SW 1271 (cell line): ENCODE measurements at regions not wholly inside any gene's neighbourhood (a gene's known extent, or its start where the extent isn't known, plus 50 kb on each side); places are given as distances from the start of the nearest gene placed in this dataset.

Source experiments
- DNase-seq, 2 experiments: peaks; one replicate each; lab custom pipeline; 2025; lab: John Stamatoyannopoulos, UW

DNA sequence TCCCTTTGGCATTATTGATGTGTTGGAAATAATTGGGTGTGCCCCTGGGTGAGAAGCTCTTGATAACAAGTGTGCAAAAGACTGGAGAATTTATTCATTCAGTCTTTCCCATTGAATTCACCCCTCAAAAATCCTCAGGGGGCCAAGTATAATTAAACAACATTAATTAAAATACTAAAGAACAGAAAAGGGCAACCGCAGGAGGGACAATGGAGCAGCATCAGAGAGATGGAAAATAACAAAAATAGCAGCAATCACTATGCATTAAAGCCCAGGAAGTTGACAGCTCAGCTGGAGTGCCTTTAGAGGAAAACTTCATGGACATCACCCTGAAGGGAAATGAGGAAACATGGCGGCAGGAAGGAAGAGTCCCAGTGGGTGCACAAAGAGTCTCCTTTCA, 227.6 kb downstream of the MINAR1 start:
- no peak for DNase-seq

GRCh38 chr15:79661411-79661810, 229.3 kb downstream of the MINAR1 start:
- no peak for DNase-seq

DNA sequence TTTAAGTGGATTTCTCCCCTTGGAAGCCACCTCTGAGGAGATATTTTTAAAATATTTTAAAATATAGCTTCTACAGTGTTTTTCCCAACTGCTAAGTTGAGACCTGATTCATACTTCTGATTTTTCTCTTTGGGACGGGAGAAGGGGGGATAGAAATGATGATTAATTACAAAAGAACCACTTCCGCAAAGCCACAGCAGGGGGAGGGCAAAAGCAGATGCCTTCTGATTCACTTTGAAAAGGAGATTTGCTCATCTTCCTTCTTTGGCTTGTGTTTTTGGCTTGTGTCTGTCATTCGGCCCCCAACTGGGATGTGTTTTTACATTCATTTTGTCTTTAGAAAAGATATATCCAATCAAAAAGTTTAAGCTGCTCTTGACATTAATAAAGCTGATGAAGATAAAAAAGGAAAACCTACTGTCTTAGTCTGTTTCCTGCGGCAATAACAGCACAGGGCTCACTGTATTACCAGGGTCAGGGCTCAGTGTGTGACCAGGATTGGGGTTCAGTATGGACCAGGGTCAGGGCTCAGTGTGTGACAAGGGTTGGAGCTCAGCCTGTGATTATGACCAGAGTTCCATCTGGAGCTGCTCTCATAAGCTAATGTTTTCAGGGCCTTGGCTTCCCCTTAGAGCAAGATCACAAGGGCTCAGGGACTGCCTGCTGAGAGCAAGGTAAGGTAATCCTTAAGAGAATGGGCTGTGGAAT, 223.2 kb downstream of the MTHFS start:
- no peak for DNase-seq

DNA sequence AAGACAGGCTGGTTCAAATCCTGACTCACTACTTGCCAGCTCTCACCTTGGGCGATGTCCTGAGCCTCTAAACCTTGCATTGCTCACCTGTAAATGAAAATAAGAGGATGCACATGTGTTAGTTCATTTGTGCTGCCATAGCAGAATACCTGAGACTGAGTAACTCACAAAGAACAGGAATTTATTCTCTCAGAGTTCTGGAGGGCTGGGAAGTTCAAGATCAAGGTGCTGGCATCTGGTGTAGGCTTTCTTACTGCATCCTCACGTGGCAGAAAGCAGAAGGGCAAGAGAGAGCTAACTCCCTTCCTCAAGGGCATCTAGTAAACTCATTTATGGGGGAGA, 222.7 kb downstream of the MTHFS start:
- DNase-seq, result no peak

DNA sequence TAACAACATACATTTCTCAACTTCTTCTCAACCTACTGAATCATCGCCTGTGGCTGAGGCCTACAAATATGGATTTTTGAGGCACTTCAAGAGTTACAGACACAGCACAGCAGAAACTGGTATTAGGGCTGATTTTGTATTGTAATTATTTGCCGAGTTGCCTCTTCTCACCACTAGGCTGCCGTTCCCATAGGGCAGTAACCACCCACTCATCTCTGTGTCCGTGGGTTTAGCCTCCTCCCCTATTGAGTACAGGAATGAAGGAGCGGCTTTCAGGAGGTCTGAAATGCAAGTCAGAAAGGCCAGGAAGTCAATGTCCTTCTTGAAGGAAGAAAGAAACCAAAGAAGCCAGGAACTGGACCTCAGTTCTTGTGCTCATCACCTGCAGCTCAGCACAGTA, 220.8 kb downstream of the MTHFS start:
- DNase-seq, result no peak

DNA sequence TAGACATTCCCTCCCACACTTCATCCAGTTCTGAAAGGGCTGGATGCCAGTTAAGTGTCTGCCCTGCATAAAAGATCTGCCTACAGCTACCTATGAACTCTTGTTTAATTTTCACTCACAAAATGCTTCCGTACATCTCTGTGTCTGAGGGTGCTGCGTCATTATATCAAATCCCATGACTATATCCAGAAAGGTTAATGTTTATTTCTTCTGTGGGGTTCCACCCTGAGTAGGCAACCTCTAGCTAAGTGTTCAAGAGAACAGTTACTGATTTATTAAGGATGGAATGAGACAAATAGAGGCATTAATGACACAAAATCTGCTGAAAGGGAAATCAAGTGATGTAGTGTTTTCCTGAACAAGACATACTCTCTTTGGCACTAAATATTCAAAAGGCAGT, 220.2 kb downstream of the MTHFS start:
- DNase-seq, result no peak

DNA sequence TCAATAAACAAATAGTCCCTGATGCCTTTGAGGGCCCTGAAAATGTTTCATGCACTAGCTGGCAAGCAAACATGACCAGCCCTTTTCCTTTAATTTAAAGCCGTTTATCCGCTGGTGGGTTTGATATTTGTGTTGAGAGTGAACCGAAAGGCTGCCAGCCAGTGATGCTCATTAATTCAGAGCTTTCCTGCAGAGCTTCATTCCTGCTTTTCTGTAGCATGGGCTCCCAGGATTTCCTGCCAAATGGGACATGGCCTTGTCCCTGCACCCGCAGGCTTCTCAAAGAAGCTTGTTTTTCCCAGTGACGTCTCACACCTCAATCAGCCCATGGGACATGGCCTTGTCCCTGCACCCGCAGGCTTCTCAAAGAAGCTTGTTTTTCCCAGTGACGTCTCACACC, 219.6 kb downstream of the MTHFS start:
- no peak for DNase-seq

DNA sequence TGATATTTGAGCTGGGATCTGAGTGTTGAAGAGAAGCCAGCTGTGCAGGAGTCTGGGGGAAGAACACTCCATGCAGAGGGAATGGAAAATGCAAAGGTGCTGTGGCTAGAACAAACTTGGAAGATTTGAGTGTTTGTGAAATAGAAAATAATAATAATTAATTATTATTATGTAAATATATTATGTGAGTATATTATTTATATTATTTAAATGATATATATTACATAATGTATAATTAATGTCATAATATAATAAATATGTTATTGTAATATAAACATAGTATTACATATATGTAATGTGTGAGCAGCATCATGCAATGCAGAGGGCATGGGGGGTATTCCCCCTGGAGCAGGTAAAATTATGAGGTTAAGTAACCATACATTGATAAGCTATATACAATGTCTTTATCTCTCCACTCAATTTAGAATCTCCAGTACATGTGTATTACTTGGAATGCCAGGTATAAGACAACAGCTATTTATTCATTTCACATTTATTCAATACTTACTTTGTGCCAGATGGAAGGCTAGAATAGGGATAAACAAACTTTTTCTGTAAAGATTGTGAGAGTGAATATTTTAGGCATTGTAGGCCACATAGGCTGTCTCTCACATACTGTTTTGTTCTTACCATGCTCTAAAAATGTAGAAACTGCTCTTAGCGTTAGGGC, 218.6 kb downstream of the MTHFS start:
- no peak for DNase-seq

DNA sequence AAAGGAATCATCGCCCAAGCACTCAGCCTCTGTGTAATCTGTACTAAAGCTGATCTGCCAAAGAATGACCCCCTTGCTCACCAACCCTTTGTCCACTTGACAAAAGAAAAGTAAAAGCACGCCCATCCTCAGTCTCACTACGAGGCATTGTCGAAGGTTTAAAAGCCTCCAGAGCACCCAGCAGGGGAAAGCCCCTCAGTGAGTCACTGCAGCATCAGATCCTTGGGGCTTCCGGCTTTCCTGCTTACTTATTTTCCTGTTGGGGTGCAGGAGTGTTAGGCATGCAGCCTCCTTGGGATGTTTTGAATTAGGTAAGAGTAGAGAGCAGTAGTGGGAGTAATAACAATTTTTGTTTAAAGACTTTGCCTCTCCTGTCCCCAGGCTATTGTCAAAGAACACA, 216.1 kb downstream of the MTHFS start:
- DNase-seq, result peak; percentile 25 to 59

GRCh38 chr15:79682285-79682684, 214.5 kb downstream of the MTHFS start:
- no peak for DNase-seq

GRCh38 chr15:79682851-79683288, 213.9 kb downstream of the MTHFS start:
- no peak for DNase-seq

DNA sequence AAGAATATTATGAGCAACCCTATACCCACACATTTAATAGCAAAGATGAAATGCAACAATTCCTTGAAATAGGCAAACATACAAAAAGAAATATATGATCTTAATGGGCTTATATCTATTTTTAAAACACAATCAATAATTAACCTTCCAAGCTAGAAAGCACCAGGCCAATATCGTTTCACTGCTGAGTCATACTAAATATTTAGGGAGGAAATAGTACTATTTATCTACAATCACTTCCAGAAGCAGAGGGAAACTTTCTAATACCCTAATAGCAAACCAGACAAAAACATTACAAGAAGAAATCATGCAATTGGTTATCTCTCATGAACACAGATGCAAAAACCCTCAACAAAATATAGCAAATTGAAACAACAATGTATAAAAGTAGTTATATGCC, 207.8 kb downstream of the MTHFS start:
- DNase-seq, result no peak

DNA sequence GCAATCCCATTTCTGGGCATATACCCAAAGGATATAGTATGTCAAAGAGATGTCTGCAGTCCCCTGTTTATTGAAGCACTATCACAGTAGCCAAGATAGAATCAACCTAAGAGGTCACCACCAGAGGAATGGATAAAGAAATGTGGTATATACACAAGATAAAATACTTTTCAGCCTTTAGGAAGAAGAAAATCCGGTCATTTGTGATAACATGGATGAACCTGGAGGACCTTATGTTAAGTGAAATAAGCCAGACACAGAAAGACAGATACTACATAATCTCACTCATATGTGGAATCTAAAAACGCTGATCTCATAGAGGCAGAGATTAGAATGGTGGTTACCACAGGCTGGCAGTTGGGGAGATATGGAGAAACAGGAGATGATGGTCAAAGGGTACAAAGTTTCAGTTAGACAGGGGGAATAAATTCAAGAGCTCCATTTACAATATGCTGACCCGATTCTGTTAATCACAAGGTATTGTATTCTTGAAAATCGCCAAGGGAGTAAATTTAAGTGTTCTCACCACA, 195.8 kb downstream of the MTHFS start:
- no peak for DNase-seq

DNA sequence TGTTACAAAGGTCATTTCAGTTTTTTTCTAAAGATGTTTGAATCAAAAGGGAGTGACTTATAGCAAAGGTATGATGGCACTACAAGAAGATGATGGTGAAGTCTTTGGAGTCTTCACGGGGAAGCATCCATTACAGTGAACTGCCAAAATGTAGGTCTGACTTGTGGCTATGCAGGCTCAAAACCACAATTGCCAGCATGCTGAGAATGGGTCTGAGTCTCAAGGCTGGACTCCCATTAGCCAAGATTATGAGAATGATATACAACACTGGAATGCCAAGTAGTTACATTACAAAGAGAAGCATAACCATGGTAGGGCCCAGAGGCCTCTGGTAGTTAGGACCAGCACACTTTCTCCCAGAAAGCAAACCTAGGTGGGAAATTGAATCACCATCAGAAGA, 194.2 kb downstream of the MTHFS start:
- DNase-seq, result no peak

DNA sequence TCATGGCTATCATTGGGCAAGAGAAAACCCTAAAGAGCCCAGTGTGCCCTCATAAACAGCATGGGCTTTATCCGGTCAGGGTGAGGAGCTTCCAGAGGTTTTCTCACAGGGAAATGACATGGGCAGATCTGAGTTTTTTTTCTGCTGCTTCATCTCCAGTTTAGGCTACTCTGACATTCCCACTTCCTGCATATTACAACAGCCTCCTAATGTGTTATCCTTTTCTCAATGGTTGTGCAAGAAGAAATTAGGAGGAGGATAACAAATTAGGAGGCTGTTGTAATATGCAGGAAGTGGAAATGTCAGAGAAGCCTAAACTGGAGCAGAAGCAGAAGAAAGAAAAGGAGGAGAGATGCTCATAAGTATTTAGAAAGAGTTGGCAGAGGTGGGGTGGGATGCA, 175.6 kb downstream of the MTHFS start:
- no peak for DNase-seq

DNA sequence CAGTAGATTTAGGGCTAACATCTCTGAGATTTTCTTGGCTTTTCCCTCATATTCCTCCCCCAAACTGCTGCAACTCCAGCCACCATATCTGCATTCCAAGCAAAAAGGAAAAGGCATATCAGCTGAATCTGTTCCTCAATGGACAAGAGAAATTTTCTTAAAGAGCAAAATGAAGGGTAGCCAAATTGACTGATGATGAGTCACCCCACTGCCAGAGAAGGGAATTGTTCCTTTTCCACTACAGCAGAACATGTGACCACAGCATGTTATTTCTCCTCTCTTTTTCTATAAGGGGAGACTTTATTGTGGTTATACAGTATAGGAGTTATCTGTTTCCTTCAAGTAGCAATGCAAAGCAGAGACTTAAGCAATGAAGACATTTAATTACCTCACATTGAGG, 172.5 kb downstream of the MTHFS start:
- no peak for DNase-seq

DNA sequence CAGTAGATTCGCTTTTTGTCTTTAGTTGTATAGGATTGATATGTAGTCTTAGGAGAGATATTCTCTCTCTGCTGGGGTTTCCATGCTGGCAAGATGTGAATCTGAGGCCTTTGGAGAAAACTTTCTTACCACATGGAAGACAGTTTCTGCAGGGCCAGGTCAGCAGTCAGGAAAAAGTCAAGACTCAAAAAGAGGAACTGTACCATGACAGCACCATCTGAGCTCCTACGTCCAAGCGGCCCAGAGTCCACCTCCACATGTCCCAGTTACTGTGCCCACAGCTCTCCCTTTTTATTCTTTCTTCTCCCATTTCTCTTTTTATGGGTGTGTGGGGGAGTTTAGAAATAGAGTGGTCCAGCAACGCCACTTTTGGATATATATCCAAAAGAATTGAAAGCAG, 172.0 kb downstream of the MTHFS start:
- no peak for DNase-seq

- DNase-seq, result no peak
Measured at GRCh38 chr15:79728867-79729266, 167.9 kb downstream of the MTHFS start.

DNA sequence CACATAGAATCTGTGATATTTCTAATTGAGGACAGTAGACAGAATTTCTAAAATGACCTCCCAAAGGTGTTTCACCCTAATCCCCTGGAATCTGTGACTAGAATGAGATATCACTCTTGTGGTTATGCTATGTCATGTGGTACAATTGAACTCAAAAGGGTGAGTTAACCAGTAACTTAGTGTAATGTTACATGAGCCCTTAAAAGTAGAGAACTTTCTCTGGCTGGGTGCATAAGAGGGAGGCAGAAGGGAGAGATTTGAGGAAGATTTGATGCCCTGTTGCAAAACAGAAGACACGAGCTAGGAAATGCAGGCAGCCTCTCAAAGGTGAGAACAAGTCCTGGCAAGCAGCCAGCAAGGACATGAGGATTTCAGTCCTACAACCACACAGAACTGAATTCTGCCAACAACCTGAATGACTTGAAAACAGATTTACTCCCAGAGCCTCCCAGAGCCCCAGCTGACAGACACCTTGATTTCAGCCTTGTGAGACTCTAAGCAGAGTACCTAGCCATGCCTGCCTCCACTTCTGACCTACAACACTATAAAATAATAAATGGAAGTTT, 160.3 kb downstream of the MTHFS start:
- no peak for DNase-seq

GRCh38 chr15:79738143-79738542, 158.7 kb downstream of the MTHFS start:
- DNase-seq, result no peak

- no peak for DNase-seq
Measured at GRCh38 chr15:79740561-79740960, 156.3 kb downstream of the MTHFS start.

DNA sequence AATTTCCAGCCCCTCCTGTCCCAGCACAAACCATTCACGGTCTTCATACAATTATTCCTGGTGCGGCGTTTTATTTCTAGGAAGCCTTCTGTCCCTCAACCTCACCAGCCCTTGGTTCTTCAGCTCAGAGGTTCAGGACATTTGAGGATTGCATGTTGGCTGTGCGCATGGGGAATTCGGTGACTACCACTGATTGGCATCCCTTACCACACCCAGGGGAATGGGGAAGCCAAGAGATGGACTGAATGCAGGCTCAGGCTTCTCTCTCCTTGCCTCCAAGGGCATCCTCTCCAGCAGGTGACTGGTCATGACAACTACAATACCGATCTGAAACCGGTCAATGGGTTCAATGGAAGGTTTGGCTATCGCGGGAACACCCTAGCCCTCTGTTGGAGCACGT, 153.8 kb downstream of the MTHFS start:
- DNase-seq, result no peak

- peak in 1 of 2 experiments; percentile 10 for DNase-seq
Measured at GRCh38 chr15:79744485-79744884, 152.3 kb downstream of the MTHFS start.
